HG02759 (cell line): ENCODE measurements at regions not wholly inside any gene's neighbourhood (a gene's known extent, or its start where the extent isn't known, plus 50 kb on each side); places are given as distances from the start of the nearest gene placed in this dataset.

Source experiments
- ATAC-seq: cut with Tn5 transposase; IDR thresholded peaks from one replicate; pipeline ENCODE4 v1.9.1; 2021; ENCODE audit warnings: mild to moderate bottlenecking, moderate library complexity; ENCODE audit not compliant: unreplicated experiment

- peak; percentile 63 for ATAC-seq
Measured at GRCh38 chr6:56772737-56773184, 130.1 kb upstream of the DST start.

- no peak for ATAC-seq
Measured at GRCh38 chr6:56771929-56772607, 129.4 kb upstream of the DST start.

DNA sequence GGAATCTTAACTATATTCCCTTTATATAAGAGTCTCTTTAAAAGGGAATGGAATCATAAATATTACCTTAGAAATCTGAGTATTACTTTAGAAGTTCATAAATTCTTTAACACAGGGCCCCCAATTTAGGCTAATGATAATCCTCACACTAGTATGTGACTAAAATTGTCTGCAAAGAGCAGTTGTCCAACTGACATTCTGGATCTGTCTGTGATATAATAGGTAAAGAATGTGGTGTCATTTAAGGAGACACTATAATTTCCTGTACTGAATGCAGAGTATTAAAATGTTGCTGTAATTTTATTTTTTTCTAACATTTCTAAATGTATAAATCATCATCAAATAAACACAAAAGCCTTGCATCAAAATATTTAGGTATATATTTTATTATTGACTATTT is 128.5 kb upstream of the DST start:
- no peak for ATAC-seq

DNA sequence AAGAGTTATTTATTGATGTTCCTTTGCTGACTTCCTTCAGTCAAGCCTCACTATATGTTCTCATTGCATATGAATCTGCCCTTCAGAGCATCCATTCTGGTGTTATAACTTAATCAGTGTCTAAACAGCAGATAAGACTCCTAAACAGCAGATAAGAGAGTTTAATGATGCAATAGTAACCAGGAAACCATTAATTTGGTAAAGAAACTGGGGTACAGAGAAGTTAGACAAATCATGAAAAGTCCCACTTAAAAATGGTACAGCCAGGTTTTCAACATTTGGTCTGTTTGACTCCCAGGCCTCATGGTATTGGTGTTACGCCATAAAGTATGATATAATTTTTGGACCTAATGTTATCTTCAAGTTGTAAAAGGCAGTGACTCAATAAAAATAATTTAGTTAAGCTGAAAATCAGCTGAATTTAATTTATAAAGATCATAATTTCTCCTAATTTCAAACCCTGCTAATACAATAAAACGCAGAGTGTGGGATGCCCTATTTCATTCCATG is 127.4 kb upstream of the DST start:
- ATAC-seq: no peak

DNA sequence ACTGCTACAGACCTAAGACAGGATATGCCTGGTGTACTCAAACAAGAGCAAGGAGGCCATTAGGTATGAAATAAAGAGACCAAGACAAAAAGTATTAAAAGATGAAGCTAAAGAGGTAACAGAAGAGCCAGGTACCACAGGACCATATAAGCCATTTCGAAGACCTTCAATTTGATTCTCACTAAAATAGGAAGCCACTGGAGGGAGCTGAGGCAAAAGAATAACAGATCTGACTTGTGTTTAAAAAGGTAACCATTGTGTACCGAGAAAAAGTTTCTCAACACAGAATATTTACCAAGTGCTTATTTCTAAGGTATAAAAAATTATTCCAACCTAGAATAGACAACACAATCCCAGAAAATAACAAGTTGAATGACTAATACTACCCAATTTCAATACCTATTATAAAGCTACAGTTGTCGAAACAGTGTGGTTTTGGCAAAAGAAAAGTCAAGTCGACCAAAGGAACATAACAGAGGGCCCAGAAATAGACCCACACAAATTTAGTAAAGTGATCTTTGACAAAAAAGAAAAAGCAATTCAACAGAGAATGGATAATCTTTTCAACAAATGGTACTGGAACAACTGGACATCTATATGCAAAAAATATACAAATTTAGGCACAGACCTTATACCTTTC is 125.3 kb upstream of the DST start:
- no peak for ATAC-seq

GRCh38 chr6:56767435-56767834 is 124.7 kb upstream of the DST start:
- no peak for ATAC-seq

- ATAC-seq: peak; percentile 84
Measured at GRCh38 chr6:56766806-56767178, 124.1 kb upstream of the DST start.

DNA sequence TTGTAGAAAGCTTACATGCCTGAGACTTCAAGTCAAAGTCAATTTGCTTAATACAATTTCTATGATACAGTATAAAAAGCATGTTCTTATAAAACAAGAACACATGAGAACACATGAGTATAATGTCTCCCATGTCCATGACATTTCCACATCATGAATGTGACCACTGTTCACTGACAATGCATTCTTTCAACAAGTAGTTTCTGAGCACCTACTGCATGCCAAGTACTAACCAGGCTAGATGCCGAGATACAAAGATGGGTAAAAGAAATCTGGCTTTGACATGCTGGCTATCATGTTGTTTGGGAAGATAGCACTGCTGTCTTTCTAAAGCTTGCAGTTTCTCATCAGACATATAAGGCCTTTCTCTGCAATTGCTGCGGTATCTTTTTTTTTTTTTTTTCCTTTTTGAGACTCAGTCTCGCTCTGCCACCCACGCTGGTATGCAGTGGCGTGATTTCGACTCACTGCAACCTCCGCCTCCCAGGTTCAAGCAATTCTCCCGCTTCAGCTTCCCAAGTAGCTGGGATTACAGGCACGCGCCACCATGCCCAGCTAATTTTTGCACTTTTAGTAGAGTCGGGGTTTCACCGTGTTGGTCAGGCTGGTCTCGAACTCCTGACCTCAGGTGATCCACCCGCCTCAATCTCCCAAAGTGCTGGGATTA is 123.6 kb upstream of the DST start:
- ATAC-seq: no peak

DNA sequence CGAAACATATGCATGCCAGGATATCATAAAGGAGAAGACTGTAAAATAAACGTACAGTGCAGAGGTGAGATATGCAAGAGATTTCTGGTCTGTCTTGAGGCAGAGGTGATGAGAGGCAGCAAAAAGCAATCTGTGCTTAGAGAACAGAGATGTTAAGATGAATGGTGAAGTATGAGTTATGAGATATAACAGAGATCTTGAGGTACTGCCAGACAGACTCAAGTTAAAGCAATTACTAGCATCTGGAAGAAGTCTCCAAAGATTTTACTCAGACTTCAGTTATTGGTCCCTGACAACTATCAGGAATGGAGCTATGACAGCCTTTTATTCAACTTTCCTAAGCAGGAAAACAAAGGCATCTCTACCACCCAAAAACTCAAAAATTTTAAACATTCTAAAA is 122.8 kb upstream of the DST start:
- no peak for ATAC-seq

DNA sequence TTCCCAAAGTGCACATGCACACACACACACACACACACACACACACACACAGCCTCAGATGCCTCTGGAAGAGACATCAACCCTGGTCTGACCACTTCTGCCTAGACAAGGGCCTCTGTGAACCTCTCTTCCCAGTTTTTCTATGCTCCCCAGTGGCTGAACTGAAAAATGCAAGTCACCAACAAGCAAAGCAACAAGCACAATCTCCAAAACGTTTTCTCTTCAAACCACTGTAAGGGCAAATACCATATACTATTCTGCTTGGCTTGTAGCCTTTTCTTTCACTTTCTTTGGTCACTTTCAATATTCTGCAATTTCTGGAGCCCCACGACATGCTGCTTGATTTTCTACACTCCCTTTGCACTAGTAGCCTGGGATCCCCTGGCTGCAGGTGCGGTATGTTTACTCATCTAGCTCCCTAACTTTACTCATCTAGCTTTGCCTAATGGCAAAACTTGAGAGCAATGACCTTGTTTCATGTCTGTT is 121.4 kb upstream of the DST start:
- peak; percentile 42 for ATAC-seq

DNA sequence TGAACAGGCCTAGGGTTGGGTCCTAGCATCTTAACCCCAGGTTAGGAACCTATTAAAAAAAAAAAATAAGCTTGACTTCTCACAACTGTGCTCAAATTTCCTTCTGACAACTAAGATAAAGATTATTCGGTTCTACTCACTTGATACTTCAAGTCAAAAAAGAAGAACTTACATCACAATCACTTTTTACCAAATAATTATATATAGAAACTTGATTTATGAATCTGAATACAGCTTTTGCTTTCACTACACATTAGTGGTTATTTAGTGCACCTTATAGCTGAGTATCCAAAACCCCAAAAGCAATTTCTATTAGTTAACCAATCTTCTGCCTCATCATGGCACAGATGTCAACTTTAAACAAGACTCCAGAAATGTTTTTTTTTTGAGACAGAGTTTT is 119.0 kb upstream of the DST start:
- no peak for ATAC-seq

GRCh38 chr6:56760842-56761241 is 118.2 kb upstream of the DST start:
- ATAC-seq: no peak

- peak; percentile 31 for ATAC-seq
Measured at GRCh38 chr6:56759521-56759920, 116.8 kb upstream of the DST start.

- ATAC-seq: no peak
Measured at GRCh38 chr6:56758553-56758952, 115.9 kb upstream of the DST start.

DNA sequence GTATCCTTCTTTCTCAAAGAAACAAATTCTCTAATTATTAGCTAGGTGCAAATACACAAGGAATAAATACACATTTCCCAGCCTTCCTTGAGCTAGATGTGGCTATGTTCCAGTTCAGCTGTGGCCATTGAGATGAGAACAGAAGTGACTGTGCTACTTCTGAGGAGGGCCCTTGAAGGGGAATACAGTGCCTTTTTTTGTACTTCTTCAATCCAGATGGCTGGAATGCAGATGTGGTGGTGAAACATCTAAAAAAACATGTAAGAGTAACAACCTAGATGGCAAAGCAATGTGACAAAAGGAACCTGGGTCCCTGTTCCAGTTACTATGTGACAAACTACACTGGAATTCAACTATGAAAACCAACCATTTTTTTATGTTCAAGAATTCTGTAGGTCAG is 115.4 kb upstream of the DST start:
- ATAC-seq: no peak

- ATAC-seq: peak; percentile 50
Measured at GRCh38 chr6:56757588-56757984, 114.9 kb upstream of the DST start.

DNA sequence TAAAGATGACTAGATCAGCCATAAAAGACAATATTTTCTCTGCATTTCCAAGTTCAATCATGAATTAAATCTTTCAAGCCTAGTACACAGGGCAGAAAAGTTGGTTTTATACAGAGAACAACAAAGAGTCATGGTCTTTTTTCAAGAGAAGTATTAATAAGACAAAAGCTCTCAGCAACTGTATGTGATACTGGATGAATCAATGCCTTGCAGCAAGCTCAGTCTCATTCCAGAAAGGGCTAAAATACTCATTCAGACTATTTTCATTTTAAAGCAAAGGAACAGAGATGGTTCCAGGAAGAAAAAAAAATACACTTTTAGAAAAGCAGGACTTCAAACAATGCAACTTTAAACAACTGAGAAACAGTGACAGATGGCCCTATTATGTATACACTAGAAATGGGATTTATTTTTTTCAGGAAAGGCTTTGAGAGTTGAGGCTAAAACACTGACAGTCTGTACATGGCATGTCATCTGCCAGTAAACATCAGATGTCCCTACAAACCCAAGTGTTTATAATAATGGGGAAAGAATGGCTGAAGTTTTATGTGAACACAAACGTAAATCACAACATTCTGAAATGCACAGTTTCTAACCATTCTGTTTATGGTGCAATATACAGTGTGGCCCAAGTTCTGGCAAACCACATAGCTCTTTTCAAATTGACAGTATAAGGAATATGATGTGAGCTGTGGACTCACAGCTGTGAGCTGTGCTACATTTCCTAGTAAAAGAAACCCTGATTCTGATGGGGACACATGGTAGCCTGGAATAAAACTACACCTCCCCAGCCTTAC is 114.3 kb upstream of the DST start:
- no peak for ATAC-seq

DNA sequence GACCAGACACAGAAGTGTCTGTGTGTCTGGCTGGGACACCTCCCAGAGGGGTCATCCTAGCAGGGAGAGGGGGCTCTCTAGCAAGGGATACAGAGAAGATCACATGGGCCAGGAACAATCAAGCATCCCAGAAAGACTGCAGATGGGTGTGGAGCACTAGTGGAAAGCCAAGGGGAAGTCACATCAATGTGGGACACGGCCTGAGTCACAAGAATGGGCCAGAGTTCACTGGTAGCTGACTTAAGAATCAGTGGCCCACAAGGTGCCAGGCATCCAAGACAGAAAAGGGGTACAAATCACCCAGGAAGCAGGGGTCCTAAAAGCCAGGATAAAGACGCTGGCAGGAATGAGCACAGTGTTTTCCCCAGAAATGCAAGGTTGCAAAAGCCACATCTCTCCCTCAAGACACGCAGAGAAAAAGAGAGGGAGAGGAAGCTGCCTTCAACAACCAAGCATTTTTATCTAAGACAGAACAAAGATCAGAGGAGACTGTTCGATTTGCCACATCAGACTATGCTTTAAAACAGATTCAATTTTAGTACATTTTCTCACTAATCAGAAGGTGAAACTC is 113.6 kb upstream of the DST start:
- no peak for ATAC-seq

DNA sequence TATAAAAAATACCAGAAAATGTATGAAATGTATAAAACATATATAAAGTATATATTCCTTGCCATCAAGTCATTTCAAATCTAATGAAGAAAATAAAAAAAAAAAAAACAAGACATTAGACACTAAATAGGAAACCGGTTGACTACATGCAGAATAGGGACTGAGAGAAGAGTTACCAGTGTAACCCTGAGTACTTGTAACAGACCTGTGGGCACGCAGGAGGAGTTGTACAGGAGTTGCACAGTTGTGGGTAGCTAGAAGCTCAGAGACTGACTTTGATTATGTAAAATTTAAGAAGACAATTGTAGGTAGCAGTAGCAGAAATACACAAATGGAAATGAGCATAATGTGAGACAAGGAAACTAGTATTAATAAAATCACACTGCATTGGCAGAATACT is 112.4 kb upstream of the DST start:
- no peak for ATAC-seq

DNA sequence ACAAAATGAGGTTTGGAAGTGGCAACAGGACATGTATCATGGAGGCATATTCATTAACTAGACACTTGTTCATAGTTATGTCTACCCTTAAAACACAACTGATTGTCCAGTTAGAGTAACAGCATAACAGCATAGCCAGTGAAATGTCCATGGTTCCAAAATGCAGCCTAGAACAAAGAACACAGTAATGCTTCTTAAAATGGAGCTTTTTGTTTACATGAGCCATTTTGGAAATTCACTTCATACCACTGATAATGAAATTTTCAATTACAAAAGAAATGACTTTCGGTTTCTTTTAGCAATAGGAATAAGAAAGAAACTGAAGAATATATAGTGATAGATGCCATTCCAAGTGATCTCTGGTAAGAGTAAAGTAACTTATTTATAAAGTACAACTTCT is 111.1 kb upstream of the DST start:
- ATAC-seq: no peak

- ATAC-seq: no peak
Measured at GRCh38 chr6:56752534-56752933, 109.8 kb upstream of the DST start.
